H1 (cell line): ENCODE measurements at regions not wholly inside any gene's neighbourhood (a gene's known extent, or its start where the extent isn't known, plus 50 kb on each side); places are given as distances from the start of the nearest gene placed in this dataset.

ENCODE experiments used
- CTCF ChIA-PET: fragments of 300-600 bp; sonication (Branson Sonifier 250); formaldehyde crosslinking; loops from one replicate; lab custom pipeline; 2021; ENCODE audit not compliant: partially characterized antibody; lab: Charles Lee
- POLR2A ChIA-PET: fragments of 300-600 bp; sonication (Branson Sonifier 250); formaldehyde crosslinking; loops from one replicate; lab custom pipeline; 2021; ENCODE audit warnings: inconsistent platforms; ENCODE audit not compliant: partially characterized antibody; lab: Charles Lee
- DNase-seq, 2 experiments: peaks; one replicate each; pipeline versions ENCODE4 v3.0.0 to v3.0.0-alpha.2; 2010 to 2022; ENCODE audit warnings: low spot score in 2 of 2, low read depth in 1 of 2, mixed read lengths in 1 of 2
- FAIRE-seq: peaks from 2 replicates; lab custom pipeline; 2011; peaks lifted over from hg19 to GRCh38; lab: Jason Lieb, UNC
- H2AFZ ChIP-seq: 2 replicates; pipeline ENCODE4 v1.8.1; 2012; ENCODE audit warnings: low read length, inconsistent platforms
- H2AK5ac ChIP-seq: 2 replicates; pipeline ENCODE4 v1.6.1; 2013; ENCODE audit warnings: low read depth, low read length
- H2BK120ac ChIP-seq: replicated peaks from 2 replicates; pipeline ENCODE3; 2013; ENCODE audit warnings: low read depth, low read length, inconsistent platforms
- H2BK12ac ChIP-seq: 2 replicates; pipeline ENCODE4 v1.6.1; 2013; ENCODE audit warnings: low read depth, low read length
- H2BK15ac ChIP-seq: 2 replicates; pipeline ENCODE4 v1.6.1; 2013; ENCODE audit warnings: low read length
- H2BK20ac ChIP-seq: 2 replicates; pipeline ENCODE4 v1.6.1; 2013; ENCODE audit warnings: low read length
- H2BK5ac ChIP-seq: 2 replicates; pipeline ENCODE4 v1.6.1; 2013; ENCODE audit warnings: low read depth, low read length
- H3K14ac ChIP-seq: 2 replicates; pipeline ENCODE4 v1.6.1; 2013; ENCODE audit warnings: inconsistent platforms; ENCODE audit not compliant: insufficient read length
- H3K18ac ChIP-seq: 2 replicates; pipeline ENCODE4 v1.6.1; 2013; ENCODE audit warnings: low read length; ENCODE audit errors: extremely low read depth
- H3K23ac ChIP-seq: 2 replicates; pipeline ENCODE4 v1.6.1; 2013; ENCODE audit warnings: inconsistent platforms; ENCODE audit not compliant: insufficient read length
- H3K23me2 ChIP-seq: 2 replicates; pipeline ENCODE4 v1.6.1; 2013; ENCODE audit warnings: low read depth, low read length
- H3K27ac ChIP-seq: 2 replicates; pipeline ENCODE4 v1.6.1; 2011; ENCODE audit warnings: low read depth, low read length, inconsistent platforms
- H3K27me3 ChIP-seq, 4 experiments: replicated peaks in 1 of 4; 1 replicate in 1 of 4; 2 replicates in 3 of 4; pipeline versions ENCODE4 v1.6.1 to v1.8.1; 2011 to 2013; ENCODE audit warnings: low read length in 3 of 4, mild to moderate bottlenecking in 3 of 4, inconsistent platforms in 2 of 4, mixed read lengths in 2 of 4, moderate library complexity in 1 of 4; ENCODE audit not compliant: control insufficient read depth in 3 of 4, insufficient read depth in 3 of 4; ENCODE audit errors: extremely low read depth in 1 of 4
- H3K36me3 ChIP-seq, 4 experiments: 2 replicates each; pipeline versions ENCODE4 v1.6.1 to v1.8.1; 2011 to 2013; ENCODE audit warnings: mild to moderate bottlenecking in 4 of 4, low read length in 3 of 4, moderate library complexity in 2 of 4, control low read depth in 1 of 4, inconsistent platforms in 1 of 4; ENCODE audit not compliant: insufficient read depth in 4 of 4, control insufficient read depth in 2 of 4
- H3K4ac ChIP-seq: replicated peaks from 2 replicates; pipeline ENCODE3; 2013; ENCODE audit warnings: low read length, low read depth, mixed read lengths, inconsistent platforms; ENCODE audit not compliant: insufficient read length
- H3K4me1 ChIP-seq, 4 experiments: replicated peaks in 1 of 4; 1 replicate in 1 of 4; 2 replicates in 3 of 4; pipeline versions ENCODE4 v1.6.1 to v1.8.1; 2011 to 2013; ENCODE audit warnings: low read length in 3 of 4, inconsistent platforms in 2 of 4, mixed read lengths in 1 of 4; ENCODE audit not compliant: insufficient read depth in 4 of 4, control insufficient read depth in 3 of 4
- H3K4me2 ChIP-seq, 2 experiments: 2 replicates each; pipeline versions ENCODE4 v1.6.1 to v1.8.1; 2011 to 2013; ENCODE audit warnings: low read depth in 2 of 2, low read length in 2 of 2, control low read depth in 1 of 2, inconsistent platforms in 1 of 2, mild to moderate bottlenecking in 1 of 2; ENCODE audit not compliant: insufficient read depth in 1 of 2
- H3K4me3 ChIP-seq, 4 experiments: fragments of 200-600, 300-600 bp in 1 of 4; sonication (generic), shearing (Covaris generic), sonication (Bioruptor Twin) in 1 of 4; 2 replicates each; pipeline versions ENCODE4 v1.5.1 to v1.8.1; 2011 to 2016; ENCODE audit warnings: low read length in 4 of 4, low read depth in 3 of 4, control low read depth in 2 of 4, inconsistent platforms in 2 of 4, mild to moderate bottlenecking in 2 of 4, mixed read lengths in 1 of 4, moderate library complexity in 1 of 4; ENCODE audit not compliant: insufficient read depth in 2 of 4; ENCODE audit errors: extremely low read depth in 1 of 4
- H3K56ac ChIP-seq: replicated peaks from 2 replicates; pipeline ENCODE3; 2013; ENCODE audit warnings: low read depth, mild to moderate bottlenecking, mixed read lengths, low read length, inconsistent platforms; ENCODE audit not compliant: insufficient read length
- H3K79me1 ChIP-seq: 2 replicates; pipeline ENCODE4 v1.6.1; 2013; ENCODE audit warnings: low read depth, low read length, control low read depth
- H3K79me2 ChIP-seq, 2 experiments: 2 replicates each; pipeline versions ENCODE4 v1.6.1 to v1.8.1; 2012 to 2013; ENCODE audit warnings: low read length in 2 of 2, mild to moderate bottlenecking in 2 of 2, inconsistent platforms in 1 of 2; ENCODE audit not compliant: insufficient read depth in 2 of 2, control insufficient read depth in 1 of 2
- H3K9ac ChIP-seq, 4 experiments: replicated peaks in 1 of 4; 1 replicate in 1 of 4; 2 replicates in 3 of 4; pipeline versions ENCODE4 v1.6.1 to v1.8.1; 2011 to 2013; ENCODE audit warnings: low read depth in 3 of 4, low read length in 3 of 4, control low read depth in 2 of 4, mild to moderate bottlenecking in 2 of 4, moderate library complexity in 2 of 4, inconsistent platforms in 1 of 4; ENCODE audit errors: extremely low read depth in 1 of 4
- H3K9me3 ChIP-seq, 2 experiments: 2 replicates each; pipeline versions ENCODE4 v1.6.1 to v1.8.1; 2012 to 2013; ENCODE audit warnings: mild to moderate bottlenecking in 2 of 2, moderate library complexity in 2 of 2, control low read depth in 1 of 2, inconsistent platforms in 1 of 2, low read depth in 1 of 2, low read length in 1 of 2, mixed read lengths in 1 of 2; ENCODE audit not compliant: insufficient read depth in 2 of 2
- H4K20me1 ChIP-seq, 2 experiments: replicated peaks in 1 of 2; 2 replicates each; pipeline versions ENCODE3 to v1.8.1; 2011 to 2013; ENCODE audit warnings: inconsistent platforms in 2 of 2, low read length in 2 of 2, mild to moderate bottlenecking in 1 of 2; ENCODE audit not compliant: insufficient read depth in 2 of 2, control insufficient read depth in 1 of 2
- H4K5ac ChIP-seq: 2 replicates; pipeline ENCODE4 v1.6.1; 2013; ENCODE audit warnings: low read length, low read depth, mixed read lengths, inconsistent platforms; ENCODE audit not compliant: insufficient read length
- H4K8ac ChIP-seq: 2 replicates; pipeline ENCODE4 v1.8.0; 2013; ENCODE audit warnings: mild to moderate bottlenecking, moderate library complexity, low read length, inconsistent platforms; ENCODE audit not compliant: insufficient read depth; ENCODE audit errors: extremely low read depth
- H4K91ac ChIP-seq: replicated peaks from 2 replicates; pipeline ENCODE3; 2013; ENCODE audit warnings: low read length, mixed read lengths, inconsistent platforms; ENCODE audit not compliant: insufficient read length
- CTCF ChIP-seq, 3 experiments: IDR thresholded peaks; 1 replicate in 2 of 3; 2 replicates in 1 of 3; pipeline versions ENCODE4 v1.5.1 to v1.6.1; 2011; ENCODE audit warnings: low read length in 3 of 3, mild to moderate bottlenecking in 3 of 3, inconsistent platforms in 2 of 3, low read depth in 1 of 3, moderate library complexity in 1 of 3; ENCODE audit not compliant: insufficient read depth in 1 of 3; ENCODE audit errors: control extremely low read depth in 1 of 3
- NANOG ChIP-seq: IDR thresholded peaks from 2 replicates; pipeline ENCODE4 v1.6.1; 2011; ENCODE audit warnings: low read length, low read depth, mild to moderate bottlenecking, inconsistent platforms; ENCODE audit not compliant: insufficient read depth, poor library complexity, severe bottlenecking
- RAD21 ChIP-seq, 2 experiments: IDR thresholded peaks in 1 of 2; conservative IDR thresholded peaks in 1 of 2; 2 replicates each; pipeline ENCODE4 v1.6.1; 2011; ENCODE audit warnings: low read depth in 2 of 2, low read length in 2 of 2, improper control_type of control experiment in 1 of 2, inconsistent platforms in 1 of 2, mild to moderate bottlenecking in 1 of 2, moderate library complexity in 1 of 2
- WGBS, 2 experiments: shearing (Covaris generic) in 1 of 2; methylation state at CpG; one replicate each; pipeline versions ENCODE4 v1.1.6 to v1.1.7; 2013 to 2015; ENCODE audit warnings: low lambda C conversion rate in 2 of 2, mixed read lengths in 2 of 2, inconsistent platforms in 1 of 2, low coverage in 1 of 2, missing lambda C conversion rate in 1 of 2; ENCODE audit not compliant: insufficient replicate concordance in 2 of 2, insufficient coverage in 1 of 2, insufficient read length in 1 of 2; ENCODE audit errors: extremely low coverage in 1 of 2, missing lambda C conversion rate in 1 of 2; 5-methylcytosine and 5-hydroxymethylcytosine counted together
- TF ChIP-seq, protein P1 (sequence below): IDR thresholded peaks from 2 replicates; pipeline ENCODE4 v1.6.1; 2012; ENCODE audit warnings: low read length, inconsistent platforms

GRCh38 chr6:122530440-122531046, 58.9 kb upstream of the SERINC1 start:
- Histone ChIP-seq H3K23me2 (no peaks in the 10 kb centered on the region), H3K9me3 (peaks cover 0 to 4% of the 10 kb centered on the region in 2 experiments; a peak in 1 of 4 replicates), H4K20me1 (no peaks in the 10 kb centered on the region), H3K4me2 (no peak overlapping the region), H2BK12ac (no peak overlapping the region), H3K27me3 (no peaks in the 10 kb centered on the region), H3K56ac (no peak overlapping the region), H2BK5ac (no peak overlapping the region), H4K8ac (no peak overlapping the region), H4K5ac (no peak overlapping the region), H3K79me1 (no peaks in the 10 kb centered on the region), H2AK5ac (no peak overlapping the region), H4K91ac (no peak overlapping the region), H3K23ac (no peak overlapping the region), H3K14ac (no peak overlapping the region), H3K4me1 (no peaks in the 10 kb centered on the region), H2BK20ac (no peak overlapping the region), H3K18ac (no peak overlapping the region), H2BK15ac (no peak overlapping the region), H2AFZ (no peak overlapping the region), H3K27ac (no peak overlapping the region), H3K4ac (no peak overlapping the region), H3K79me2 (0 out of 4 replicates have a peak, but pooled peaks cover 0 to 2% of the 10 kb centered on the region in 2 experiments), H3K4me3 (no peak overlapping the region)
- WGBS, 2 experiments: 27% methylated on average over 1 of the region's 1 CpG; no CpG with 5 or more reads in 1 of the 2 experiments
- ChIA-PET POLR2A (interaction anchor here (0.6 to 1.5 kb wide), 3 partner anchors 14 to 47 kb away, joined by 3 to 5 read pairs (median 4); no protein-coding TSS in a partner anchor), CTCF (interaction anchor here (0.6 to 5.9 kb wide), 52 partner anchors 8 to 1296 kb away, joined by 3 to 93 read pairs (median 3); no protein-coding TSS in a partner anchor)
- peak; percentile 15 to 59 for DNase-seq
- FAIRE-seq: peak; percentile 97
- TF ChIP-seq NANOG (no peak), CTCF (IDR thresholded peaks at IDR 0.05; ENCODE audit: control extremely low read depth in 1 of 3, insufficient read depth in 1 of 3, low read depth in 1 of 3, low read length in 3 of 3) (peak in 2 of 3 experiments; percentile 84 to 87; a peak in 3 of 4 replicates), RAD21 (IDR thresholded peaks at IDR 0.05 in 1 of 2, conservative IDR thresholded peaks at IDR 0.05 in 1 of 2; ENCODE audit: low read depth in 2 of 2, low read length in 2 of 2) (peak; percentile 91 to 94)
- TF ChIP-seq, protein P1, sequence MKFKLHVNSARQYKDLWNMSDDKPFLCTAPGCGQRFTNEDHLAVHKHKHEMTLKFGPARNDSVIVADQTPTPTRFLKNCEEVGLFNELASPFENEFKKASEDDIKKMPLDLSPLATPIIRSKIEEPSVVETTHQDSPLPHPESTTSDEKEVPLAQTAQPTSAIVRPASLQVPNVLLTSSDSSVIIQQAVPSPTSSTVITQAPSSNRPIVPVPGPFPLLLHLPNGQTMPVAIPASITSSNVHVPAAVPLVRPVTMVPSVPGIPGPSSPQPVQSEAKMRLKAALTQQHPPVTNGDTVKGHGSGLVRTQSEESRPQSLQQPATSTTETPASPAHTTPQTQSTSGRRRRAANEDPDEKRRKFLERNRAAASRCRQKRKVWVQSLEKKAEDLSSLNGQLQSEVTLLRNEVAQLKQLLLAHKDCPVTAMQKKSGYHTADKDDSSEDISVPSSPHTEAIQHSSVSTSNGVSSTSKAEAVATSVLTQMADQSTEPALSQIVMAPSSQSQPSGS: no peak
- TF ChIP-seq, all 59 proteins: peak for 2
- H3K9ac ChIP-seq: no peak overlapping the region
- H2BK120ac ChIP-seq: no peak overlapping the region
- peaks cover 0 to 13% (median 0%) of the 10 kb centered on the region in 4 experiments; a peak in 1 of 8 replicates for H3K36me3 ChIP-seq
